Transverse colon (tissue), 4 donors: ENCODE measurements at regions not wholly inside any gene's neighbourhood (a gene's known extent, or its start where the extent isn't known, plus 50 kb on each side); places are given as distances from the start of the nearest gene placed in this dataset.
A peak's percentile ranks its signal among the peaks of the same experiment; 100 is the strongest.

Source experiments
- DNase-seq: peaks from one replicate; pipeline ENCODE4 v3.0.0-alpha.2; 2019
- H3K27ac ChIP-seq, 4 donors: fragments of 200-600 bp; sonication (generic); 2 replicates each; pipeline ENCODE4 v1.5.1; 2016 to 2018; ENCODE audit warnings: inconsistent platforms in 4 of 4
- H3K27me3 ChIP-seq: fragments of 200-600 bp; sonication (generic); 2 replicates; pipeline ENCODE4 v1.5.1; 2017; ENCODE audit warnings: inconsistent platforms
- H3K36me3 ChIP-seq, 4 donors: fragments of 200-600 bp; sonication (generic); 2 replicates each; pipeline ENCODE4 v1.5.1; 2017 to 2019; ENCODE audit warnings: inconsistent platforms in 4 of 4
- H3K4me1 ChIP-seq, 4 donors: fragments of 200-600 bp; sonication (generic); 2 replicates each; pipeline ENCODE4 v1.5.1; 2017 to 2020; ENCODE audit warnings: inconsistent platforms in 4 of 4
- H3K4me3 ChIP-seq, 4 donors: fragments of 200-600 bp; sonication (generic); 1 replicate in 1 of 4; 2 replicates in 3 of 4; pipeline versions ENCODE4 v1.5.1 to v1.6.1; 2017 to 2019; ENCODE audit warnings: inconsistent platforms in 4 of 4
- H3K9me3 ChIP-seq, 2 donors: fragments of 200-600 bp; sonication (generic); 2 replicates each; pipeline ENCODE4 v1.5.1; 2017 to 2019; ENCODE audit warnings: inconsistent platforms in 2 of 2
- CTCF ChIP-seq, 5 experiments: fragments of 200-600 bp in 3 of 5; fragments of 450-650 bp in 2 of 5; sonication (generic) in 3 of 5; IDR thresholded peaks; 1 replicate in 2 of 5; 2 replicates in 3 of 5; pipeline ENCODE4 v1.5.1; 2016 to 2017; ENCODE audit warnings: antibody characterized with exemption in 5 of 5, inconsistent platforms in 3 of 5, mild to moderate bottlenecking in 2 of 5, moderate library complexity in 1 of 5
- EP300 ChIP-seq: sonication (generic); formaldehyde crosslinking; IDR thresholded peaks from one replicate; pipeline ENCODE4 v1.6.1; 2017; ENCODE audit warnings: antibody characterized with exemption, low read depth
- POLR2A ChIP-seq: fragments of 450-650 bp; IDR thresholded peaks from one replicate; pipeline ENCODE4 v1.6.1; 2016; ENCODE audit warnings: antibody characterized with exemption, mild to moderate bottlenecking, moderate library complexity
- POLR2AphosphoS5 ChIP-seq, 3 donors: sonication (generic); formaldehyde crosslinking; IDR thresholded peaks; one replicate each; pipeline ENCODE4 v1.6.1; 2016; ENCODE audit warnings: antibody characterized with exemption in 3 of 3
- WGBS, 2 donors: methylation state at CpG; one replicate each; pipeline ENCODE4 v1.1.5; 2018; ENCODE audit warnings: low coverage in 1 of 2; 5-methylcytosine and 5-hydroxymethylcytosine counted together
- in situ Hi-C, 4 donors: fragments of 200-750 bp; cut with MboI; loops; one replicate each; pipeline versions ENCODE4 v1.15.0 to v1.15.1; 2017; ENCODE audit warnings: low sequenced_read_pairs in 3 of 4, low pct_ligation_motif_present in 1 of 4, low pct_unique_long_range_greater_than_20kb in 1 of 4
- intact Hi-C: fragments of 100-400 bp; cut with DNase I; formaldehyde crosslinking; loops from one replicate; pipeline ENCODE4 v1.15.1; 2023; ENCODE audit warnings: low total_unique reads

DNA sequence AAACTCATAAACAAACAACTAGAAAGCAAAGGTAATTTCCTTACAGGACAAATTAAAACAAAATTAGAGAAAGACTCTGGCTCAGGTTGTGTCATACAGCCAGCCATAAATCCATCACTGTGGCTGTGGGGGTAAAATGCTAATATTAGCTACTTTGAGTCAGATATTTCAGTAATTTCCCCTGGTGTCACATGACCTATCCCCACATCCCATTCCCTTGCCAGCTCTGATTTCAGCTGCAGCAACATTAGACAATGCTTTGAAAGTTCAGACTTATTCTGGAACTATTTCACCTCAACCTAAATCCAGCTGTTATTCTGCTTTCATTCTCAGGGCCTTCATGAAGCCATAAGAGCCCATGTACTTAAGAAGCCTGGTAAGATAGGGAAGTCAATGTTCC lies 55.3 kb downstream of the RPL10L start:
- Histone ChIP-seq H3K9me3 (no peaks in the 10 kb centered on the region), H3K4me1 (no peaks in the 10 kb centered on the region), H3K27ac (no peak overlapping the region), H3K36me3 (no peaks in the 10 kb centered on the region), H3K4me3 (no peak overlapping the region), H3K27me3 (no peaks in the 10 kb centered on the region)
- TF ChIP-seq CTCF (IDR thresholded peaks at IDR 0.05), result no peak
- no peak for TF ChIP-seq EP300
- TF ChIP-seq POLR2A, result no peak
- TF ChIP-seq POLR2AphosphoS5 (IDR thresholded peaks at IDR 0.05), result no peak
- in situ Hi-C loops (no loop called here), intact Hi-C loops (no loop called here)
- no peak for DNase-seq

DNA sequence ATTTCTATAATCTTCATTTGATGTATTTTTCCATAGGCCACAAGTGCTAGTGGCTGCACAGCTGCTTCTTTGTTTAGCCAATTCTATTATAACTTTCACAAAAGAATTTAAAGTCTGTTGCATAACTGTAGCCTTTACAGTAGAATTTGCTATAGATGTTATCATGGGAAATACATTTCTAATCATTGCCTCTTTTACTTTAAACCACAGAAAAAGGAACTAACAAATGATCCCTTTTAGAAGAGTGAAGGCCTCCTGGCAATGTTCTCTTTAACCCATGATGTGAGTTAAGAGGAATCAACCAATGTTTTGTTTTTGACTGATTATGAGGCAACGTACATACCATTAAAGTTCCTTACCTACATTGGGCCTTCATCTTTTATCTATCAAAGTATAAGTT lies 68.8 kb downstream of the RPL10L start:
- no peak overlapping the region for H3K27ac ChIP-seq
- H3K4me1 ChIP-seq, result no peaks in the 10 kb centered on the region
- intact Hi-C loops, result no loop called here
- H3K27me3 ChIP-seq, result no peaks in the 10 kb centered on the region
- in situ Hi-C loops, result no loop called here
- H3K36me3 ChIP-seq, result no peaks in the 10 kb centered on the region
- H3K4me3 ChIP-seq, result no peak overlapping the region
- TF ChIP-seq EP300, result no peak
- TF ChIP-seq POLR2AphosphoS5 (IDR thresholded peaks at IDR 0.05), result no peak
- no peak for TF ChIP-seq CTCF (IDR thresholded peaks at IDR 0.05)
- TF ChIP-seq POLR2A, result no peak
- no peak for DNase-seq
- WGBS, 2 donors, result 64 to 73% methylated on average over 1 of the region's 1 CpG
- no peaks in the 10 kb centered on the region for H3K9me3 ChIP-seq

DNA sequence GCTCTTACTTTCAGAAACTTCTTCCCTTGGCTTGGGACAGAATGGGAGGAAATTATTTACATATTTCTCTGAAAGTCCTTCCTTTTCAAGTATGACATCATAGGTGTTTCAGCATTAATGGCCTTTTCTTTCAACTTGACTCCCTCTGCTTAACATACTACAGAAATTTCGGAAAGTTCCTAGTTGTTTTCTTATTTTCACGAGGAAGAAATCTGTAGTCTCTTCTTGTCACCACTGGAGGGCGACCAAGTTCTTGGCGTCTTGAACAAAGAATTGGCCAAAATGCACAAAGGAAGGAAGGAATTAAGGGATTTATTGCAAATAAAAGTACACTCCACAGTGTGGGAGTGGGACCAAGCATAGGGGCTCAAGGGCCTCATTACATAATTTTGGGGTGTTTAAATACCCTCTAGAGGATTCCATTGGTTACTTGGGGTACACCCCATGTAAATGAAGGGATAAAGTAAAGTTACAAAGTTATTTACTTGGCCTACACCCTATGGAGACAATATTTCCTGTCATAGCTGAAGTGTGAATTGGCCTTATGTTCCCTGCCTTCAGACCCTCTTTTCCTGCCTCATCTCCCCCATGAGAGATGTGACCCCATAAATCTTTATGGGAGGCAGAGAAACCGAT lies 70.4 kb downstream of the RPL10L start:
- Histone ChIP-seq H3K9me3 (no peaks in the 10 kb centered on the region), H3K4me1 (no peaks in the 10 kb centered on the region), H3K4me3 (no peak overlapping the region), H3K27me3 (no peaks in the 10 kb centered on the region), H3K27ac (no peak overlapping the region), H3K36me3 (no peaks in the 10 kb centered on the region)
- TF ChIP-seq EP300 (no peak), CTCF (IDR thresholded peaks at IDR 0.05) (peak; percentile 36 to 62 (median 56)), POLR2A (no peak), POLR2AphosphoS5 (IDR thresholded peaks at IDR 0.05) (no peak)
- 11 to 26% methylated on average over 4 to 5 of the region's 5 CpGs for WGBS, 2 donors
- in situ Hi-C loops, result no loop called here
- intact Hi-C loops, result no loop called here
- peak; percentile 14 for DNase-seq

- no peak for TF ChIP-seq POLR2A
- no peak for TF ChIP-seq CTCF (IDR thresholded peaks at IDR 0.05)
- no peak for TF ChIP-seq POLR2AphosphoS5 (IDR thresholded peaks at IDR 0.05)
- TF ChIP-seq EP300, result no peak
- in situ Hi-C loops, result no loop called here
- no peak for DNase-seq
Observed at GRCh38 chr14:46574978-46575375, 76.6 kb downstream of the RPL10L start.

More at GRCh38 chr14:46574978-46575375, 76.6 kb downstream of the RPL10L start:
- Histone ChIP-seq H3K27me3 (no peaks in the 10 kb centered on the region), H3K4me1 (no peaks in the 10 kb centered on the region), H3K4me3 (no peak overlapping the region), H3K27ac (no peak overlapping the region), H3K9me3 (no peaks in the 10 kb centered on the region), H3K36me3 (no peaks in the 10 kb centered on the region)
- 68 to 70% methylated on average over 2 of the region's 2 CpGs for WGBS, 2 donors
- intact Hi-C loops, result no loop called here
